ENCODE measurements at regions not wholly inside any gene's neighbourhood (a gene's known extent, or its start where the extent isn't known, plus 50 kb on each side); places are given as distances from the start of the nearest gene placed in this dataset.

DNA sequence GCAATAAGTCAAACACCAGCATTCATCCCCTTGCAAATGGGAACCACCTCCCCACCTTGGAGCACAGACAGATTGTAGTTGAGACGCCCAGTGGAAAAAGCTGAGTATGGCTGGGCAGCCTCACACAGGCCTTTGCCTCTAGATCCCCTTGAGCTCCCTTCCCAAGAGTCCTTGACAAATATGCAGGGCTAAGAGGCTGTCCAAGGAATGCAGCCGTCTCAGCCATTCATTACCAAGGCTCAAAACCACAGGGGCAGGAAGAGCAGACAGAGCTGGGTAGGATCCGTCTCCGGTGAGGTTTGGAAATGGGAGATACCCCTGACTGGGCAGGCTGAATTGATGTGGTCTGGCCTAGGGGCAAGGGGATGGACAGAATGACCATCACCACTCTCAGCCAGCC is 557.1 kb downstream of the TNS1 start:
- no peaks in the 10 kb centered on the region for H3K27me3 ChIP-seq (ENCODE audit: insufficient read depth)
- H3K4me3 ChIP-seq (ENCODE audit: low read depth in 2 of 2, low read length in 1 of 2), result no peak overlapping the region
- CTCF ChIA-PET, result no interaction called here
- H3K27ac ChIP-seq (ENCODE audit: low read depth in 2 of 2, low read length in 1 of 2), result no peak overlapping the region
- no peak overlapping the region for H3K4me2 ChIP-seq
- H4K20me1 ChIP-seq (ENCODE audit: insufficient read depth), result no peaks in the 10 kb centered on the region
- H3K9me2 ChIP-seq, result no peaks in the 10 kb centered on the region
- H3K36me3 ChIP-seq (replicated peaks in 1 of 2; ENCODE audit: control insufficient read depth in 1 of 2, insufficient read depth in 2 of 2, low read length in 1 of 2), result no peaks in the 10 kb centered on the region
- DNase-seq, result no peak
- H3F3A ChIP-seq (replicated peaks; ENCODE audit: insufficient read depth), result no peaks in the 10 kb centered on the region
- TF ChIP-seq RFX5 (IDR thresholded peaks at IDR 0.05; ENCODE audit: low read length) (no peak), MEF2A (IDR thresholded peaks at IDR 0.05; ENCODE audit: borderline replicate concordance, low read depth) (no peak), EP300 (IDR thresholded peaks at IDR 0.05; ENCODE audit: borderline replicate concordance in 1 of 2, low read depth in 1 of 2, low read length in 1 of 2) (no peak), TAF1 (IDR thresholded peaks at IDR 0.05; ENCODE audit: borderline replicate concordance, low read depth, low read length) (no peak), GABPA (IDR thresholded peaks at IDR 0.05; ENCODE audit: low read depth) (no peak), RXRA (IDR thresholded peaks at IDR 0.05; ENCODE audit: borderline replicate concordance, low read depth) (no peak), EZH2phosphoT487 (IDR thresholded peaks at IDR 0.05; ENCODE audit: borderline replicate concordance, low read depth) (no peak), MXI1 (IDR thresholded peaks at IDR 0.05; ENCODE audit: low read depth, low read length) (no peak), RAD21 (IDR thresholded peaks at IDR 0.05; ENCODE audit: low read length) (no peak), TEAD4 (IDR thresholded peaks at IDR 0.05; ENCODE audit: borderline replicate concordance, insufficient read depth) (no peak), NRF1 (IDR thresholded peaks at IDR 0.05; ENCODE audit: low read depth, low read length) (no peak), SIN3A (IDR thresholded peaks at IDR 0.05; ENCODE audit: borderline replicate concordance, low read depth, low read length) (no peak)
- TF ChIP-seq, protein P1, sequence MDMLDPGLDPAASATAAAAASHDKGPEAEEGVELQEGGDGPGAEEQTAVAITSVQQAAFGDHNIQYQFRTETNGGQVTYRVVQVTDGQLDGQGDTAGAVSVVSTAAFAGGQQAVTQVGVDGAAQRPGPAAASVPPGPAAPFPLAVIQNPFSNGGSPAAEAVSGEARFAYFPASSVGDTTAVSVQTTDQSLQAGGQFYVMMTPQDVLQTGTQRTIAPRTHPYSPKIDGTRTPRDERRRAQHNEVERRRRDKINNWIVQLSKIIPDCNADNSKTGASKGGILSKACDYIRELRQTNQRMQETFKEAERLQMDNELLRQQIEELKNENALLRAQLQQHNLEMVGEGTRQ (IDR thresholded peaks at IDR 0.05; ENCODE audit: borderline replicate concordance, low read depth, low read length), result no peak
- TF ChIP-seq, protein P2, sequence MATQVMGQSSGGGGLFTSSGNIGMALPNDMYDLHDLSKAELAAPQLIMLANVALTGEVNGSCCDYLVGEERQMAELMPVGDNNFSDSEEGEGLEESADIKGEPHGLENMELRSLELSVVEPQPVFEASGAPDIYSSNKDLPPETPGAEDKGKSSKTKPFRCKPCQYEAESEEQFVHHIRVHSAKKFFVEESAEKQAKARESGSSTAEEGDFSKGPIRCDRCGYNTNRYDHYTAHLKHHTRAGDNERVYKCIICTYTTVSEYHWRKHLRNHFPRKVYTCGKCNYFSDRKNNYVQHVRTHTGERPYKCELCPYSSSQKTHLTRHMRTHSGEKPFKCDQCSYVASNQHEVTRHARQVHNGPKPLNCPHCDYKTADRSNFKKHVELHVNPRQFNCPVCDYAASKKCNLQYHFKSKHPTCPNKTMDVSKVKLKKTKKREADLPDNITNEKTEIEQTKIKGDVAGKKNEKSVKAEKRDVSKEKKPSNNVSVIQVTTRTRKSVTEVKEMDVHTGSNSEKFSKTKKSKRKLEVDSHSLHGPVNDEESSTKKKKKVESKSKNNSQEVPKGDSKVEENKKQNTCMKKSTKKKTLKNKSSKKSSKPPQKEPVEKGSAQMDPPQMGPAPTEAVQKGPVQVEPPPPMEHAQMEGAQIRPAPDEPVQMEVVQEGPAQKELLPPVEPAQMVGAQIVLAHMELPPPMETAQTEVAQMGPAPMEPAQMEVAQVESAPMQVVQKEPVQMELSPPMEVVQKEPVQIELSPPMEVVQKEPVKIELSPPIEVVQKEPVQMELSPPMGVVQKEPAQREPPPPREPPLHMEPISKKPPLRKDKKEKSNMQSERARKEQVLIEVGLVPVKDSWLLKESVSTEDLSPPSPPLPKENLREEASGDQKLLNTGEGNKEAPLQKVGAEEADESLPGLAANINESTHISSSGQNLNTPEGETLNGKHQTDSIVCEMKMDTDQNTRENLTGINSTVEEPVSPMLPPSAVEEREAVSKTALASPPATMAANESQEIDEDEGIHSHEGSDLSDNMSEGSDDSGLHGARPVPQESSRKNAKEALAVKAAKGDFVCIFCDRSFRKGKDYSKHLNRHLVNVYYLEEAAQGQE (IDR thresholded peaks at IDR 0.05; ENCODE audit: low read depth, low read length), result no peak
- TF ChIP-seq, protein P3, sequence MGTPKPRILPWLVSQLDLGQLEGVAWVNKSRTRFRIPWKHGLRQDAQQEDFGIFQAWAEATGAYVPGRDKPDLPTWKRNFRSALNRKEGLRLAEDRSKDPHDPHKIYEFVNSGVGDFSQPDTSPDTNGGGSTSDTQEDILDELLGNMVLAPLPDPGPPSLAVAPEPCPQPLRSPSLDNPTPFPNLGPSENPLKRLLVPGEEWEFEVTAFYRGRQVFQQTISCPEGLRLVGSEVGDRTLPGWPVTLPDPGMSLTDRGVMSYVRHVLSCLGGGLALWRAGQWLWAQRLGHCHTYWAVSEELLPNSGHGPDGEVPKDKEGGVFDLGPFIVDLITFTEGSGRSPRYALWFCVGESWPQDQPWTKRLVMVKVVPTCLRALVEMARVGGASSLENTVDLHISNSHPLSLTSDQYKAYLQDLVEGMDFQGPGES (IDR thresholded peaks at IDR 0.05; ENCODE audit: low read depth, low read length), result no peak
- TF ChIP-seq, protein P4, sequence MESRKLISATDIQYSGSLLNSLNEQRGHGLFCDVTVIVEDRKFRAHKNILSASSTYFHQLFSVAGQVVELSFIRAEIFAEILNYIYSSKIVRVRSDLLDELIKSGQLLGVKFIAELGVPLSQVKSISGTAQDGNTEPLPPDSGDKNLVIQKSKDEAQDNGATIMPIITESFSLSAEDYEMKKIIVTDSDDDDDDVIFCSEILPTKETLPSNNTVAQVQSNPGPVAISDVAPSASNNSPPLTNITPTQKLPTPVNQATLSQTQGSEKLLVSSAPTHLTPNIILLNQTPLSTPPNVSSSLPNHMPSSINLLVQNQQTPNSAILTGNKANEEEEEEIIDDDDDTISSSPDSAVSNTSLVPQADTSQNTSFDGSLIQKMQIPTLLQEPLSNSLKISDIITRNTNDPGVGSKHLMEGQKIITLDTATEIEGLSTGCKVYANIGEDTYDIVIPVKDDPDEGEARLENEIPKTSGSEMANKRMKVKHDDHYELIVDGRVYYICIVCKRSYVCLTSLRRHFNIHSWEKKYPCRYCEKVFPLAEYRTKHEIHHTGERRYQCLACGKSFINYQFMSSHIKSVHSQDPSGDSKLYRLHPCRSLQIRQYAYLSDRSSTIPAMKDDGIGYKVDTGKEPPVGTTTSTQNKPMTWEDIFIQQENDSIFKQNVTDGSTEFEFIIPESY (IDR thresholded peaks at IDR 0.05; ENCODE audit: borderline replicate concordance, low read depth), result no peak
- TF ChIP-seq, protein P5, sequence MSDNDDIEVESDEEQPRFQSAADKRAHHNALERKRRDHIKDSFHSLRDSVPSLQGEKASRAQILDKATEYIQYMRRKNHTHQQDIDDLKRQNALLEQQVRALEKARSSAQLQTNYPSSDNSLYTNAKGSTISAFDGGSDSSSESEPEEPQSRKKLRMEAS (IDR thresholded peaks at IDR 0.05; ENCODE audit: low read depth), result no peak
- no peaks in the 10 kb centered on the region for H3K4me1 ChIP-seq (ENCODE audit: control insufficient read depth in 1 of 2, insufficient read depth in 2 of 2, low read depth in 1 of 2, low read length in 1 of 2)
- 84% methylated on average over 4 of the region's 4 CpGs for WGBS (ENCODE audit: low lambda C conversion rate)
- no peak overlapping the region for H2AFZ ChIP-seq (ENCODE audit: low read depth)
- no peaks in the 10 kb centered on the region for H3K9me3 ChIP-seq
- no peak overlapping the region for H3K9ac ChIP-seq
- no peaks in the 10 kb centered on the region for H3K79me2 ChIP-seq (ENCODE audit: insufficient read depth)
- POLR2A ChIA-PET, result no interaction called here
